Rectal smooth muscle tissue (tissue), 1 donor: ENCODE measurements at regions not wholly inside any gene's neighbourhood (a gene's known extent, or its start where the extent isn't known, plus 50 kb on each side); places are given as distances from the start of the nearest gene placed in this dataset.

ENCODE experiments used
- H3K27ac ChIP-seq: one replicate; pipeline ENCODE4 v1.7.0; 2013; ENCODE audit warnings: low read depth, low read length, inconsistent platforms
- H3K27me3 ChIP-seq: one replicate; pipeline ENCODE4 v1.7.0; 2013; ENCODE audit warnings: low read length; ENCODE audit not compliant: control insufficient read depth, insufficient read depth
- H3K36me3 ChIP-seq: one replicate; pipeline ENCODE4 v1.7.0; 2013; ENCODE audit warnings: low read length; ENCODE audit not compliant: control insufficient read depth, insufficient read depth
- H3K4me1 ChIP-seq: one replicate; pipeline ENCODE4 v1.7.0; 2013; ENCODE audit warnings: low read length; ENCODE audit not compliant: control insufficient read depth, insufficient read depth
- H3K4me3 ChIP-seq: one replicate; pipeline ENCODE4 v1.7.0; 2013; ENCODE audit warnings: low read length
- H3K9ac ChIP-seq: one replicate; pipeline ENCODE4 v1.7.0; 2013; ENCODE audit warnings: low read length

GRCh38 chr13:75061909-75062308 is 420.1 kb downstream of the TBC1D4 start:
- Histone ChIP-seq H3K36me3 (no peaks in the 10 kb centered on the region), H3K9ac (no peak overlapping the region), H3K27me3 (no peaks in the 10 kb centered on the region), H3K27ac (no peak overlapping the region), H3K4me1 (no peaks in the 10 kb centered on the region), H3K4me3 (no peak overlapping the region)

DNA sequence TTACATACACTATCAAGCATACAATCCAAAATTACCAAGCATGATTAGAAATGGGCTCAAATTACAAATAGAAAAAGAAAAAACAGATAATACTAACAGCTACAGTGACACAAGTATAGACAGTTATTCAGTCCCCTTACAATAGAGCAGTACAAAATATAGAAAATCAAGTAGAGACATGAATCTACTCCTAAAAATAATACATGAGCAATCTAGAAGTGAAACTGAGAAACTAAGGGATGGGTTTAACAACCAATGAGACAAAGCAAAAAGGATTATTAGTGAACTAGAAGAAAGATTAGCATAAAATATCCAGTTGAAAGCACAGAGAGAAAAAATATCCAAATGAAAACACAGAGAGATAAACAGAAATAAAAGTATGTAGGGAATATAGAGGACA is 426.7 kb downstream of the TBC1D4 start:
- H3K27ac ChIP-seq = no peak overlapping the region
- H3K9ac ChIP-seq = no peak overlapping the region
- H3K4me3 ChIP-seq = no peak overlapping the region
- H3K4me1 ChIP-seq = no peaks in the 10 kb centered on the region
- H3K36me3 ChIP-seq = no peaks in the 10 kb centered on the region
- no peaks in the 10 kb centered on the region for H3K27me3 ChIP-seq

DNA sequence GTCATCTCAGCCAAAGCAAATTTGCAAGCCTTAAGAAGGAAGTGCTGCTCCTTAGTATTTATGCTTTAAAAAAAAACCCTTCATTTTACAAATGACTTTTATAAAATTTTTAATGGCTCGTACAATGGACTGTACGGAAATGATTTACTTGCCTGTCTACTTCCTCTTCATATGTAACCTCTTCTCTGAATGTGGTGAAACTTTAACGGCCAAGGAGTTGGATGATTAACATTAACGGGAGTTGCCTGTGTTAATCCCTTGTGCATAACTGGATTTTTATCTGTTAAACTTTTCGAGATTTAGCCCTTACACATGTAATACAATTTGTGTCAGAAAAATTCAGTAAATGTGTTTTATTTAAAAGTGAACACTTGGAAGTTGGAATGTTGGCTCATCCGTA is 429.4 kb downstream of the TBC1D4 start:
- H3K4me3 ChIP-seq = no peak overlapping the region
- H3K4me1 ChIP-seq = no peaks in the 10 kb centered on the region
- H3K36me3 ChIP-seq = no peaks in the 10 kb centered on the region
- no peak overlapping the region for H3K9ac ChIP-seq
- H3K27ac ChIP-seq = no peak overlapping the region
- no peaks in the 10 kb centered on the region for H3K27me3 ChIP-seq

DNA sequence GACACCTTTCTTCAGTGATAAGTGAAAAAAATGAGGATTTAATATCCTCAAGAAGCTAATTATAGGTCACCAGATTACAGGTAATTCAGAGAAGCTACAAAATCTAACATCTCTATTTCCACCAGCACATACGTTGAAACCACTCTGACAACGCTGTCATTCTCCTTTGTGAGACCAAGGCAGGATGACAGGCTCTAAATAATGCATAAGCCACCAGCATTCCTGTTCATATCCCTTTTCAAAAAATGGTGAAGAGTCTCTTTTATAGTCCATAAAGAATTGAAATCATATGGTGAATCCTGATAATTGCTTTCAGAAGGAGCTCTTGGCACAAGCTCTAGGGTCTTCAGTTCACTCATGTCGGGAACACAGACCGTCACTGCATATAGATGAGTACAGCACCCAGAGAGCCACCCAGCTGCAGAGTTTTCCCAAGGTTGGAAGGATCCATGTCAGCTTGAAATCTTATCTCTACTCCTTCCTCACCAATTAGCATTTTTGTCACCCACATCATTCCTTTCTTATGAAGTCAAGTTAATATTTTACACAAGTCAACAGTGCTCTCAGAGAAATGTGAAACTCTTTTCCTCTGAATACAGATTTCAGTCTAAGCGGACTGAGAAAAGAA is 431.4 kb downstream of the TBC1D4 start:
- no peak overlapping the region for H3K27ac ChIP-seq
- no peak overlapping the region for H3K4me3 ChIP-seq
- no peaks in the 10 kb centered on the region for H3K4me1 ChIP-seq
- no peaks in the 10 kb centered on the region for H3K27me3 ChIP-seq
- no peak overlapping the region for H3K9ac ChIP-seq
- H3K36me3 ChIP-seq = no peaks in the 10 kb centered on the region

GRCh38 chr13:75049735-75050335 is 432.1 kb downstream of the TBC1D4 start:
- no peak overlapping the region for H3K27ac ChIP-seq

DNA sequence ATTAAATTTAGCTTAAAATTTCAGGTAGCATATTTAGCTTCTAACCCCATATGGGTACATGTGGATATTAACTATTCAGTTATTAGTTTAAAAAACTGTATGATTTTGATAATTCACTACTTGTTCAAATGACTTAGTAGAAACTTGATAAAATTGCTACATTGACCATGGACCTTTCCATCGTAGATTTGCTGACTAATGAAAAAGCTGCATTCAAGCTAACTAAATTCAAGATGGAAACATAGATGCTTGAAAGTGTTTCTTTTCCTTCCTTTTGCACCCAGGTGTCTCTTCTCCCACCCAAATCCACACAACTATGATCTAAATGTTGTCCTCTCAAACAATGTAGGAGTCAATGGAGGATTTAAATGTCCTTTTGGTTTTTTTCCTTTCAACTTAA is 439.2 kb downstream of the TBC1D4 start:
- no peaks in the 10 kb centered on the region for H3K36me3 ChIP-seq
- no peak overlapping the region for H3K4me3 ChIP-seq
- H3K9ac ChIP-seq = no peak overlapping the region
- no peaks in the 10 kb centered on the region for H3K4me1 ChIP-seq
- H3K27ac ChIP-seq = no peak overlapping the region
- no peaks in the 10 kb centered on the region for H3K27me3 ChIP-seq

More at GRCh38 chr13:75049735-75050335, 432.1 kb downstream of the TBC1D4 start:
- no peaks in the 10 kb centered on the region for H3K27me3 ChIP-seq
- no peak overlapping the region for H3K9ac ChIP-seq
- H3K36me3 ChIP-seq = no peaks in the 10 kb centered on the region
- H3K4me3 ChIP-seq = no peak overlapping the region
- no peaks in the 10 kb centered on the region for H3K4me1 ChIP-seq

- no peaks in the 10 kb centered on the region for H3K27me3 ChIP-seq
- no peak overlapping the region for H3K4me3 ChIP-seq
- no peak overlapping the region for H3K27ac ChIP-seq
- no peaks in the 10 kb centered on the region for H3K4me1 ChIP-seq
- no peak overlapping the region for H3K9ac ChIP-seq
- no peaks in the 10 kb centered on the region for H3K36me3 ChIP-seq
These were observed 443.4 kb downstream of the TBC1D4 start for GRCh38 chr13:75038393-75039113.

DNA sequence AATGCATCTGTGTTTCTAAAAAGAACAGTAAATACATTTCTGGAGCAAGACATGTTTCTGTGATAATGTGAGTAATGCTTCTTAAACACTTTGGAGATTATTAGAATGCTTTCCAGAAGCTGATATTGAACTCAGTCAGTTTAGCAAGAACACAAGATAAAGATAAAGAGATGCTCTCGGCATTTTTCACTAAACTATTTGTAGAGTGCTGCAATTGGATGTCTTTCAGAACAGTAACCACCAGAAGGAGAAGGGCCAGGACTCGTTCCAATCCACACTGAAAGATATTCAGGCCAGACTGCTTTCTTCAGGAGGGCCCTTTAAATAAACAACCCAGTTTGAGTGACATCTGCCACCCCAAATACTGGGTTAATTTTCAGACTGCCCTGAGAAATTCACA is 456.0 kb downstream of the TBC1D4 start:
- H3K27ac ChIP-seq = no peak overlapping the region
- H3K4me1 ChIP-seq = no peaks in the 10 kb centered on the region
- no peaks in the 10 kb centered on the region for H3K36me3 ChIP-seq
- H3K27me3 ChIP-seq = no peaks in the 10 kb centered on the region
- H3K4me3 ChIP-seq = no peak overlapping the region
- no peak overlapping the region for H3K9ac ChIP-seq

DNA sequence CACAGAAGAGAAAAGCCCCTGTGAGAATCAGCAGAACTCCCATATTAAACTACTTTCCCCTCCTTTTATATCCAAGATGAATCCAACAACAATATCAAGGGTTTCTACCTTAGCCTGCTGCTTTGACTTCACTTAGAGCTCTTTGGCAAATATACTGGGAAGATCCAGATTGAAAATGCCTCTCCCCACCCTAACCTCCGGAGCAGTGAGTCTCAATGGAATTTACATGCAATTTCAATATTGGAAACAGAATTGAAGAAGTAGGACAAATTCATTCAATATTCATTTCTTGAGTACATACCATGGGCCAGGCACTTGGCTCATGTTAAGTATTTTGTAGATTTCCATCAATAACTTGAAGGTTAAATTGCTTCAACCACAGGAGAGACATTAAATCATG is 457.4 kb downstream of the TBC1D4 start:
- Histone ChIP-seq H3K4me3 (no peak overlapping the region), H3K27ac (no peak overlapping the region), H3K36me3 (no peaks in the 10 kb centered on the region), H3K9ac (no peak overlapping the region), H3K27me3 (no peaks in the 10 kb centered on the region), H3K4me1 (no peaks in the 10 kb centered on the region)

DNA sequence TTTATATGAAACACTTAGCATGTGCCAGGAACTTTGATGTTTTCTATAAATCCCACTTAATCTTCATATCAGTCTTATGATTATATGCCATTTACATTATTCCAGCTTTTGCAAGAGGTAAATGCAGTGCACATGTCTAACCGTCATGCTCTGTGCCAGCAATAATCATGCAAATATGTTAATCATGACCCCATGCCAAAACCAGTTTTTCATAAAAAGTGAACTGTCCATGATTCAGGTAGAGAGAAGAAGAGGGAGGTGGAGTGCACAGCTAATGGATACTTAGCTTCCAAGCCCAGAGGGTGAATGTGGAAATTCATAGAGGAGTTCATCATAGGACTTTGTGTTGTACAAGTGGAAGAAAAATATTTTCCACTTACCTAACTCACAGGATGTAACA is 458.4 kb downstream of the TBC1D4 start:
- Histone ChIP-seq H3K4me3 (no peak overlapping the region), H3K4me1 (no peaks in the 10 kb centered on the region), H3K27me3 (no peaks in the 10 kb centered on the region), H3K27ac (no peak overlapping the region), H3K36me3 (no peaks in the 10 kb centered on the region), H3K9ac (no peak overlapping the region)

DNA sequence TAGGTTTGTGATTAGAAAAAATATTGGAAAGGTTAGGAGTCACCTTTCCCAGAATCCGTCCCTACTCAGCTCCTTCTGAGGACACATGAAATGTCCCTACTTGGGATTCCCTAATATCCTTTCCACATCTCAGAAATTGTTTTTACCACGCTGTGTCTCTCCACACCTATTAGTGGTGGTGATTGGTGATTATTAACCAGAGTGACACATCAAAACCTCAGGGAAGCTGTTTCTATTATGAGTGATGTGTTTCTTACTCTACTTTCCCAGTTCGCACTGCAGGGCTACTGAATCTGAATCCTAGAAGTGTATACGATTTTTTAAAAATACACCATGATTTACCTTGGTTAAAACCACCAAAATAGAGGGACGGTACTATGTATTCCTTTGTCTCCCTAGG is 460.8 kb downstream of the TBC1D4 start:
- no peaks in the 10 kb centered on the region for H3K4me1 ChIP-seq
- H3K36me3 ChIP-seq = no peaks in the 10 kb centered on the region
- H3K9ac ChIP-seq = no peak overlapping the region
- H3K4me3 ChIP-seq = no peak overlapping the region
- no peaks in the 10 kb centered on the region for H3K27me3 ChIP-seq
- no peak overlapping the region for H3K27ac ChIP-seq

- Histone ChIP-seq H3K9ac (no peak overlapping the region), H3K4me3 (no peak overlapping the region), H3K27ac (no peak overlapping the region), H3K27me3 (no peaks in the 10 kb centered on the region), H3K4me1 (no peaks in the 10 kb centered on the region), H3K36me3 (no peaks in the 10 kb centered on the region)
These were observed 465.7 kb downstream of the TBC1D4 start for GRCh38 chr13:75016225-75016624.

DNA sequence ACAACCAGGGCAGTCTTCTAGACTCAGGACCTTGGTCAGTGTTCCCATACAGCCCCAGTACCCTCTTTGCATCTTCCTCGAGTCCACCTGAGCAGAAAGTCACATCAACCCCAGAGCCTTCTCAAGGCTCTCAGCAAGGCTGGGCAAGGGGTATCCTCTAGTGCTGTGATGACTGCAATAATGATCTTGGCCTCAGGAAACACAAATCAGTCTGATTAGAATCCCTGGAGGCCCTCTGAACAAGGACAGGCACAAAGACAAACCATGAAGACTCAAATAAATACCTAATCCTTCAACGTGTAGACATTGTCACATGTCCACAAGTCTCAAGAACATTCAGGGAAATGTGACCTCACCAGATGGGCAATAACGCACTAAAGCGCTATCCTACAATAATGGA is 468.2 kb downstream of the TBC1D4 start:
- Histone ChIP-seq H3K4me1 (no peaks in the 10 kb centered on the region), H3K27ac (no peak overlapping the region), H3K9ac (no peak overlapping the region), H3K27me3 (no peaks in the 10 kb centered on the region), H3K36me3 (no peaks in the 10 kb centered on the region), H3K4me3 (no peak overlapping the region)
